ENCODE measurements at regions not wholly inside any gene's neighbourhood (a gene's known extent, or its start where the extent isn't known, plus 50 kb on each side); places are given as distances from the start of the nearest gene placed in this dataset.

GRCh38 chr7:86961686-86962085 lies 97.8 kb downstream of the ELAPOR2 start:
- H3K27me3 Mint-ChIP-seq = peaks cover 6% of the 10 kb centered on the region
- intact Hi-C loops (cut with micrococcal nuclease) = no loop called here
- no peak overlapping the region for H3K4me3 Mint-ChIP-seq
- TF ChIP-seq CTCF (IDR thresholded peaks at IDR 0.05) = no peak
- no peaks in the 10 kb centered on the region for H3K9me3 Mint-ChIP-seq
- no peak for DNase-seq
- H3K4me1 Mint-ChIP-seq (ENCODE audit: low read depth) = peaks cover 4% of the 10 kb centered on the region
- H3K27ac Mint-ChIP-seq = no peak overlapping the region
- CTCF ChIA-PET = interaction anchor here (1.2 to 1.4 kb wide), 2 partner anchors 9 to 36 kb away, joined by 3 read pairs; no protein-coding TSS in a partner anchor
- H3K36me3 Mint-ChIP-seq (ENCODE audit: low read depth) = peaks cover 3% of the 10 kb centered on the region
- POLR2A ChIA-PET = no interaction called here
- ATAC-seq = no peak

- ChIA-PET POLR2A (no interaction called here), CTCF (no interaction called here)
- peaks cover 3% of the 10 kb centered on the region for H3K36me3 Mint-ChIP-seq (ENCODE audit: low read depth)
- H3K4me3 Mint-ChIP-seq = no peak overlapping the region
- H3K27me3 Mint-ChIP-seq = peaks cover 9% of the 10 kb centered on the region
- DNase-seq (no peak), ATAC-seq (no peak)
- no peaks in the 10 kb centered on the region for H3K9me3 Mint-ChIP-seq
- intact Hi-C loops (cut with micrococcal nuclease) = no loop called here
- no peak overlapping the region for H3K27ac Mint-ChIP-seq
- no peaks in the 10 kb centered on the region for H3K4me1 Mint-ChIP-seq (ENCODE audit: low read depth)
- TF ChIP-seq CTCF (IDR thresholded peaks at IDR 0.05) = no peak
Measured at GRCh38 chr7:86958380-86958779, 101.1 kb downstream of the ELAPOR2 start.

GRCh38 chr7:86956567-86956966 lies 102.9 kb downstream of the ELAPOR2 start:
- intact Hi-C loops (cut with micrococcal nuclease) = no loop called here
- H3K4me3 Mint-ChIP-seq = no peak overlapping the region
- no peak overlapping the region for H3K27ac Mint-ChIP-seq
- DNase-seq (no peak), ATAC-seq (no peak)
- CTCF ChIA-PET = interaction anchor here (1.2 to 1.9 kb wide), 2 partner anchors 30 to 191 kb away, joined by 3 to 7 read pairs; no protein-coding TSS in a partner anchor
- no peaks in the 10 kb centered on the region for H3K4me1 Mint-ChIP-seq (ENCODE audit: low read depth)
- peaks cover 7% of the 10 kb centered on the region for H3K27me3 Mint-ChIP-seq
- POLR2A ChIA-PET = no interaction called here
- peaks cover 3% of the 10 kb centered on the region for H3K36me3 Mint-ChIP-seq (ENCODE audit: low read depth)
- TF ChIP-seq CTCF (IDR thresholded peaks at IDR 0.05) = no peak
- no peaks in the 10 kb centered on the region for H3K9me3 Mint-ChIP-seq

GRCh38 chr7:86955895-86956503 lies 103.5 kb downstream of the ELAPOR2 start:
- POLR2A ChIA-PET = no interaction called here
- H3K9me3 Mint-ChIP-seq = no peaks in the 10 kb centered on the region
- H3K27me3 Mint-ChIP-seq = peaks cover 7% of the 10 kb centered on the region
- no peaks in the 10 kb centered on the region for H3K4me1 Mint-ChIP-seq (ENCODE audit: low read depth)
- no peak for DNase-seq
- CTCF ChIA-PET = interaction anchor here (1.9 kb wide), 1 partner anchor 29 kb away, joined by 7 read pairs; no protein-coding TSS in a partner anchor
- H3K27ac Mint-ChIP-seq = no peak overlapping the region
- no peak overlapping the region for H3K4me3 Mint-ChIP-seq
- no peak for ATAC-seq
- intact Hi-C loops (cut with micrococcal nuclease) = no loop called here
- H3K36me3 Mint-ChIP-seq (ENCODE audit: low read depth) = peaks cover 3% of the 10 kb centered on the region
- TF ChIP-seq CTCF (IDR thresholded peaks at IDR 0.05) = no peak

GRCh38 chr7:86954971-86955370 lies 104.5 kb downstream of the ELAPOR2 start:
- Mint-ChIP-seq H3K36me3 (ENCODE audit: low read depth) (peaks cover 3% of the 10 kb centered on the region), H3K9me3 (no peaks in the 10 kb centered on the region), H3K27ac (no peak overlapping the region), H3K4me1 (ENCODE audit: low read depth) (no peaks in the 10 kb centered on the region), H3K4me3 (no peak overlapping the region), H3K27me3 (peaks cover 7% of the 10 kb centered on the region)
- TF ChIP-seq CTCF (IDR thresholded peaks at IDR 0.05) = no peak
- intact Hi-C loops (cut with micrococcal nuclease) = no loop called here
- no peak for ATAC-seq
- no peak for DNase-seq
- POLR2A ChIA-PET = no interaction called here
- CTCF ChIA-PET = interaction anchor here (1.9 kb wide), 1 partner anchor 28 kb away, joined by 7 read pairs; no protein-coding TSS in a partner anchor
